HG03469 (cell line): ENCODE measurements at regions not wholly inside any gene's neighbourhood (a gene's known extent, or its start where the extent isn't known, plus 50 kb on each side); places are given as distances from the start of the nearest gene placed in this dataset.

Experiments used
- ATAC-seq: cut with Tn5 transposase; IDR thresholded peaks from one replicate; pipeline ENCODE4 v1.9.1; 2021; ENCODE audit warnings: mild to moderate bottlenecking, moderate library complexity, moderate number of reproducible peaks; ENCODE audit not compliant: unreplicated experiment

GRCh38 chr14:85390236-85390635, 139.7 kb upstream of the FLRT2 start:
- no peak for ATAC-seq

GRCh38 chr14:85391455-85391854, 138.5 kb upstream of the FLRT2 start:
- ATAC-seq = no peak

- ATAC-seq = no peak
Observed at GRCh38 chr14:85391892-85392291, 138.1 kb upstream of the FLRT2 start.

- no peak for ATAC-seq
Observed at GRCh38 chr14:85399186-85399585, 130.8 kb upstream of the FLRT2 start.

- ATAC-seq = no peak
Observed at GRCh38 chr14:85400678-85401077, 129.3 kb upstream of the FLRT2 start.

- no peak for ATAC-seq
Observed at GRCh38 chr14:85401384-85401783, 128.6 kb upstream of the FLRT2 start.

- no peak for ATAC-seq
Observed at GRCh38 chr14:85402569-85403162, 127.3 kb upstream of the FLRT2 start.

- ATAC-seq = no peak
Observed at GRCh38 chr14:85409481-85410210, 120.3 kb upstream of the FLRT2 start.

GRCh38 chr14:85412756-85413155, 117.2 kb upstream of the FLRT2 start:
- no peak for ATAC-seq

- ATAC-seq = no peak
Observed at GRCh38 chr14:85413836-85414526, 116.0 kb upstream of the FLRT2 start.

- ATAC-seq = no peak
Observed at GRCh38 chr14:85415015-85415712, 114.8 kb upstream of the FLRT2 start.

GRCh38 chr14:85416771-85417170, 113.2 kb upstream of the FLRT2 start:
- ATAC-seq = no peak

- no peak for ATAC-seq
Observed at GRCh38 chr14:85417396-85417795, 112.5 kb upstream of the FLRT2 start.

GRCh38 chr14:85418721-85419120, 111.2 kb upstream of the FLRT2 start:
- ATAC-seq = no peak

- ATAC-seq = no peak
Observed at GRCh38 chr14:85420278-85420677, 109.7 kb upstream of the FLRT2 start.

GRCh38 chr14:85420707-85421106, 109.2 kb upstream of the FLRT2 start:
- ATAC-seq = no peak

GRCh38 chr14:85421186-85421877, 108.6 kb upstream of the FLRT2 start:
- no peak for ATAC-seq

GRCh38 chr14:85423889-85424288, 106.1 kb upstream of the FLRT2 start:
- ATAC-seq = no peak

GRCh38 chr14:85425507-85425906, 104.4 kb upstream of the FLRT2 start:
- ATAC-seq = no peak

- ATAC-seq = no peak
Observed at GRCh38 chr14:85426068-85426935, 103.6 kb upstream of the FLRT2 start.
